ENCODE measurements at regions not wholly inside any gene's neighbourhood (a gene's known extent, or its start where the extent isn't known, plus 50 kb on each side); places are given as distances from the start of the nearest gene placed in this dataset.

GRCh38 chr10:129133856-129134255 is 333.2 kb upstream of the MGMT start:
- Mint-ChIP-seq H3K27me3 (ENCODE audit: low read depth) (peaks cover 78% of the 10 kb centered on the region), H3K4me1 (peaks cover 40% of the 10 kb centered on the region), H3K36me3 (ENCODE audit: low read depth) (no peaks in the 10 kb centered on the region), H3K4me3 (no peak overlapping the region), H3K27ac (no peak overlapping the region), H3K9me3 (no peaks in the 10 kb centered on the region)
- TF ChIP-seq CTCF (IDR thresholded peaks at IDR 0.05; ENCODE audit: unreplicated experiment in 3 of 3): no peak

- Mint-ChIP-seq H3K4me3 (peak overlapping the region in 1 of 3 experiments; percentile 46), H3K4me1 (peaks cover 40% of the 10 kb centered on the region), H3K27ac (peak overlapping the region in 1 of 3 experiments; percentile 68), H3K27me3 (ENCODE audit: low read depth) (peaks cover 78% of the 10 kb centered on the region), H3K36me3 (ENCODE audit: low read depth) (no peaks in the 10 kb centered on the region), H3K9me3 (no peaks in the 10 kb centered on the region)
- no peak for TF ChIP-seq CTCF (IDR thresholded peaks at IDR 0.05; ENCODE audit: unreplicated experiment in 3 of 3)
These were observed 332.7 kb upstream of the MGMT start for GRCh38 chr10:129134371-129134770.

GRCh38 chr10:129135624-129136023 is 331.4 kb upstream of the MGMT start:
- Mint-ChIP-seq H3K4me1 (peaks cover 40% of the 10 kb centered on the region), H3K27ac (no peak overlapping the region), H3K27me3 (ENCODE audit: low read depth) (peaks cover 83% of the 10 kb centered on the region), H3K36me3 (ENCODE audit: low read depth) (no peaks in the 10 kb centered on the region), H3K4me3 (no peak overlapping the region), H3K9me3 (no peaks in the 10 kb centered on the region)
- no peak for TF ChIP-seq CTCF (IDR thresholded peaks at IDR 0.05; ENCODE audit: unreplicated experiment in 3 of 3)

GRCh38 chr10:129136074-129136473 is 331.0 kb upstream of the MGMT start:
- no peaks in the 10 kb centered on the region for H3K36me3 Mint-ChIP-seq (ENCODE audit: low read depth)
- peaks cover 83% of the 10 kb centered on the region for H3K27me3 Mint-ChIP-seq (ENCODE audit: low read depth)
- H3K27ac Mint-ChIP-seq: no peak overlapping the region
- H3K4me1 Mint-ChIP-seq: peaks cover 45% of the 10 kb centered on the region
- no peak for TF ChIP-seq CTCF (IDR thresholded peaks at IDR 0.05; ENCODE audit: unreplicated experiment in 3 of 3)
- no peaks in the 10 kb centered on the region for H3K9me3 Mint-ChIP-seq
- H3K4me3 Mint-ChIP-seq: no peak overlapping the region

- TF ChIP-seq CTCF (IDR thresholded peaks at IDR 0.05; ENCODE audit: unreplicated experiment in 3 of 3): no peak
- H3K27me3 Mint-ChIP-seq (ENCODE audit: low read depth): peaks cover 83% of the 10 kb centered on the region
- peaks cover 45% of the 10 kb centered on the region for H3K4me1 Mint-ChIP-seq
- no peaks in the 10 kb centered on the region for H3K9me3 Mint-ChIP-seq
- no peak overlapping the region for H3K27ac Mint-ChIP-seq
- no peak overlapping the region for H3K4me3 Mint-ChIP-seq
- H3K36me3 Mint-ChIP-seq (ENCODE audit: low read depth): no peaks in the 10 kb centered on the region
These were observed 330.1 kb upstream of the MGMT start for GRCh38 chr10:129136951-129137350.
